ENCODE measurements at regions not wholly inside any gene's neighbourhood (a gene's known extent, or its start where the extent isn't known, plus 50 kb on each side); places are given as distances from the start of the nearest gene placed in this dataset.

DNA sequence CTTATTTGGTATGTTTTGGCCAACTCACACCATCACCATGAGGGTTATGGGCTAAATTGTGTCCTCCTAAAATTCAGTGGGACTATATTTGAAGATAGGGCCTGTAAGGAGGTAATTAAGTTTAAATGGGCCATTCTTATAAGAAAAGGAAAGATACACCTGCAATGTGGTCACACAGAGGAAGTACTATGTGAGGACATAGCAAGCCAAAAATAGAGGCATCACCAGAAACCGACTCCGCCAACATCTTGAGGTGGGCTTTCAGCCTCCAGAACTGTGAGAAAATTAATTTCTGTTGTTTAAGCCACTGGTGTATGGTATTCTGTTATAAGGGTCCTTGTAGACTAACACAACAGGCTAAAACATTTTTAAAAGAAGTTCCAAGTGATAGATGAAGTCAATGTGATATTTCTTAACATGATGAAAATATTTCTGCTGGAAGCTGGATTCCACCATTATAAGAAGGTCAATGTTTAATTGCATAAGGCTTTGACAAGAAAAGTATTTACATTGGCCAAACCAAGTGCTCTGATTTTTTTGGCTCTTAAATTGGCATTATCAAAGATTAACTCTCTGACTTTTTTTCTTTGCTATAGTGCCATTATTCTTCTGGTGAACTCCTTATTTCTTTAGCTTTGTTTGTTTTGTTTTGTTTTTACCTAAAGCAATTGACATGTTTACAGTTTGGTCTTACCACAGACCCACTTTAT is 540.9 kb downstream of the PPARGC1A start:
- no peak for DNase-seq (ENCODE audit: low read depth)

DNA sequence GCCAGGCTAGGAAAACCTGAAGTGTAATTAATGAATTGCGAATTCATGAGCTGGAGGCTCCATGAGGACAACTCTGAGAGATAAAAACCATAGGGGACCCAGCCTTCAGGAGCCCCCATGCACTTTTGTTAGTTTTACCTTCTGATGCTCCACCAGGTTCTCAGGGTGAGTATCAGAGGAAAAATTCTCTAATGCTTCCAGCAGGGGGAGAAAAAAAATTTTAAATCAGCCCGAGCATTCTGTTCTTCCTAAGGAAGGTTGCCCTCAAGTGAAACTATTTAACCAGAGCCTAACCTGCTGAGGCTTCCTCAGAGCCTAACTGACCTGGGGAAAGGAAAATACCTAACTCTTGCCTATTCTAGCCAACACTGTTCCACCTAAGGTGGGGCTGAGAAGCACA is 552.6 kb downstream of the PPARGC1A start:
- peak; percentile 5 for DNase-seq (ENCODE audit: low read depth)

DNA sequence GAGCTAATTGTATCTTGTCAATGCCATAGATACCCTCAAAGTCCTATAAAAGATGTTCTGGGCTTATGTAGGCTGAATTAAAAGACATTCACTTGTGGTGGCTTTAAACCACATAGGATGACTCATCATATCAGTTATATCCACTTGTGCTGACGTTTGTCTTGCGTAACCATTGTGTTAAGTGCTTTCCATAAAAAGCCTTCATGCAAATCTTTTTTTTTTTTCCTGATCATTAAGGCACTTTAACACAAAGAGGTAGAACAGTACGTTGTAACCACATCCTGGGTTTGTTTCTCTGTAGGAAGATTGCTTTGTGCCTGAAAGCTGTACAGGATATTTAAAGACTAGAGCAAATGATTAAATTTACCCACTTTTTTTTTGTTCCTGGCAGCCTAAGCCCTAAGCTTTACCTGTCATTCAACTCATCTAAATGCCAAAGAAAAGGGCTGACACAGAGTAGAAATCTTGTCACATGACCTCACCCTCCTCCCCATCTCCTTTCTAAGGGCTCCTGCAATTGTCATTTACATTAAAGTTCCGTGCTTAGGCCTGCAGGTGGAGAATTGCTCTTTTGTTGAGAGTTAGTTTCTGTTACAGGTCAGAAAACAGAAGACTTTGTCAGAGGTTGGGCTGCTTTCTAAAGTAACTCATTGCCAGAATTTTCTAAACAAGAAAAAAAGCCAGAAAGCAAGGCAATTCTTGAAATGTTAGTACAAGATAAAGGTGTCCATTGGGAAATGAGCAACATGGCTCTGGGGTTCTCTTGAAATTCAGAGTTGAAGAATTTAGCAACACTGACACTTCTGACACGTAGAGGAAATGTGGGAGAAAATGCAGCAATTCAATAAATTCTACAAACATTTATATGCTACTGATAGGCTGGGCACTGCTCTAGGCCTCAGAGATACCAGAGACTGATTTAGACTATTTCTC is 555.6 kb downstream of the PPARGC1A start:
- peak; percentile 97 for DNase-seq (ENCODE audit: low read depth)

DNA sequence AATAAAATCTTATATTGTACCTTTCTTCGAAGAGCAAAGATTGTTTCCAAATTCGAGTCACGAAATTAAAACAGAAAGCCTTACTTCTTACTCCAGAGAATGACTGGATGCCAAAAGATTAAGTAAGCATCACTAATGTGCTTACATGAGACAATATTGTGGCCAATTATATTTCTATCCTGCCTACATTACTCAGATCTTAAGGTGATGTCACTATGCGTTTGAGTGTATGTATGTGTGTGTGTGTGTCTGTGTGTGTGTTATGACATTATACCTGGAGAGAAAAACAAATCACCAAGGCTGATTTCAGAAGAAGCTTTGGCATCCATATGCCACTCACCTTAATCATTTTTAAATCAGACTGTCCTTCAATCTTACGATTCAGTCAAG is 556.3 kb downstream of the PPARGC1A start:
- DNase-seq (ENCODE audit: low read depth) = no peak

DNA sequence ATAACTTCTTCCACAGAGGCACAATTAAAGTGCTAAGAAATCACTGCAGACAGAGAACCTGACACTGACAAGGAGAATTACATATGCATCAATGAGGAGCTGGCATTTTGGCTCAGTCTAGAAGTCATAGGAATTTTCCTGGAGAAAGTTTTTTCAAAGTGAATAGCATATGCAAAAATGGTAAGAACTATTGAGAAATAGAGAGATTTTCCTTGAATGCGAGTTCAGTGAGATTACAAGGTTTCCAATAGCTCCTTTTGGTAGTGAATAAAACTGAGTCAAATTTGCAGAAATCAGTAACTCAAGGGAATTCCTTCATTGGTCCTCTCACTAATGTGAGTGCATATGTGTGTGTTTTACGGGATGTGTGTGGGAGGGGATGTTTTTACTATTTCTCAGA is 557.5 kb downstream of the PPARGC1A start:
- no peak for DNase-seq (ENCODE audit: low read depth)

GRCh38 chr4:23327120-23327519 is 562.7 kb downstream of the PPARGC1A start:
- DNase-seq (ENCODE audit: low read depth) = no peak

- DNase-seq (ENCODE audit: low read depth) = peak; percentile 95
Observed at GRCh38 chr4:23324021-23324690, 565.7 kb downstream of the PPARGC1A start.

DNA sequence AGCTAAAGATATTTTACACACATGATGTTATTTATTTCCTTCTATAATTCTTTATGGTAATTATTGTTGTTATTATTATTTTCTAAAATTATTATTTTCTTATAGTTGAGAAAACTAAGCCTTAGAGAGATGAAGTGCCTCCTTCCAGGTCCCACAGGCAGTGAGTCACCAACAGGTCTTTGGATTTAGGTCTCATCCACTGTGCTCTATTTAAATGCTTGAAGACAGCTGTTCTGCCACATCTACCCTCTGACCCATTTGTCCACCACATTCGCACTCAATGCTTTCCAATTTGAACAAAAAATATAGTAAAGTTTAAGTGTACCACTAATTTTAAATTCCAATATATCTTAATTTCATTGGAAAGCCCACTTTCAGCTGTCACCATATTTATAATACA is 566.4 kb downstream of the PPARGC1A start:
- peak; percentile 7 for DNase-seq (ENCODE audit: low read depth)

GRCh38 chr4:23322732-23323131 is 567.1 kb downstream of the PPARGC1A start:
- DNase-seq (ENCODE audit: low read depth) = no peak

GRCh38 chr4:23320931-23321587 is 568.8 kb downstream of the PPARGC1A start:
- DNase-seq (ENCODE audit: low read depth) = no peak

DNA sequence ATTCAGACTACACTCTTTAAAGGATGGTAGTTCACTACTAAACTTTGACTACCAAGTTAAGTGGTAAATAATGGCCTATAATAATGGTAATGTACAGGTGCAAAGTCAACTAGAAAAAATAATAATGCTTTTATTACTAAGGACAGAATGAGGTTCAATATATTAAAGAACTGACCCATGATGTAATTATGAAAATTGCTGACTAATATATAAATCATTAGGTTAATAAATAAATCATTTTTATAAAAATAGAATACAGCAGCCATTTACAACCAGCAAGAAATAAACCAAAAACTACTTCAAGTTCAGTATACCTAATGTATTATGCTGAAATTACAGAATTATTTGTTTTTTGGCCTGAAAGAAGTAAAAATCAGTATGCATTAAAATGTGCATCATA is 577.2 kb downstream of the PPARGC1A start:
- DNase-seq (ENCODE audit: low read depth) = no peak

DNA sequence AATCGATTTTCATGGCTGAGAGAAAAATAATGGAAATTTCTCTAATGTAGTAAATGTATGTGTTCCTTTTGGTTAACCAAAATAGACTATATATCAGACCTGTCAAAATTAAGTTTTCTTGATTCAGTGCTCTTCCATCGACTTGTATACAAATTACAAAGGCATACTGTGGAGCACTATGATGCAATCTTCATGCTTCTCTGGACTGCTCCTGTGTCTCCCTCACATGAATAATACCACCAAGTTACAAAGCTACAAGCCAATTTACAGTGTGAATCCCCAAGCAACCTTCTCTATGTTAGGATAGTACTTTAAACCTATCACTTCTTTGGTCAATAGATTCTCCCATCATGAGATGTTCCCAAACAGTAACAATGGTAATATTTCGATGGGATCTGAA is 577.9 kb downstream of the PPARGC1A start:
- no peak for DNase-seq (ENCODE audit: low read depth)

- peak; percentile 60 for DNase-seq (ENCODE audit: low read depth)
Observed at GRCh38 chr4:23305026-23305425, 584.8 kb downstream of the PPARGC1A start.

DNA sequence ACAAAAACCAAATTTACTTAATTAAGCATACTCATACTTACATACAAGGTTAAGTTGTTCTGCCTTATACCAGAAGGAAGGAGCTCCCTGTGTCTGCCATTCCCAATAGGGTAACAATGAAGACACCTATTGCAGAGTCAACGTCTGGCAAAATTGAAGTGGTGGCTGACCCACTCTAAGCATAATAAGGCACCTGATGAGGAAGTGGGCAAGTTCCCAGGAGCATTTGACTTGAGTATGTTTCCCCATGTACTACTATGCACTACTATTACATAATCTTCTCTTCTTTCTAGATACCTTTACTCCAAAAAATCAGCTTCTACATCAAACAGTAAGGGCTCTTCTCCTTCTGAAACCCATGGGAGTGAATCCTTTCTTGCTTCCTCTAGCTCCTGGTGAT is 591.5 kb downstream of the PPARGC1A start:
- DNase-seq (ENCODE audit: low read depth) = no peak

GRCh38 chr4:23297327-23297726 is 592.5 kb downstream of the PPARGC1A start:
- no peak for DNase-seq (ENCODE audit: low read depth)

- no peak for DNase-seq (ENCODE audit: low read depth)
Observed at GRCh38 chr4:23291139-23291538, 598.4 kb downstream of the GBA3 start.

GRCh38 chr4:23290656-23291055 is 597.9 kb downstream of the GBA3 start:
- DNase-seq (ENCODE audit: low read depth) = peak; percentile 85

DNA sequence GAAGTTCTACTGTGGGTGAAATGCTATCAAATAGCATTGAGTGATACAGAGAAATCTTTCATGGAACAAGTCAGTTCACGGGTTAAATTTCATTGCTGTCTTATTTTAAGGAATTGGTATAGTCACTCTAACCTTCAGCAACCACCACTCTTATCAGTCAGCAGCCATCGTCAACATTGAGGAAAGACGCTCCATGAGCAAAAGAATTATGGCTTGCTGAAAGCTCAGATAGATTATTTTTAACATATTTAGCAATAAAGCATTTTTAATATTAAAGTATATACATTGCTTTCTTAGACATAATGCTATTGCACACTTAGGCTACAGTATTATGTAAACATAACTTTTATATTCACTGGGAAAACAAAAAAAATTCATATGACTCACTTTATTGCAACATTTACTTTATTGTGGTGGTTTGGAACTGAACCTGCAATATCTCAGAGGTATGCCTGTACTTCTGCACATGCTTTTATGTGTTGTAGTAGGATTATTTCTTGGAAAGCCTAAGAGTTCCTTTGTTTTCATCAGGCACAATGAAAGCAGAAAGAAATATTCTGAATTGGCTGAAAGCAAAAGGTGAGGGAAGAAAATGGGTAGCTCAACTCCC is 586.7 kb downstream of the GBA3 start:
- peak; percentile 22 for DNase-seq (ENCODE audit: low read depth)

- no peak for DNase-seq (ENCODE audit: low read depth)
Observed at GRCh38 chr4:23278845-23279244, 586.1 kb downstream of the GBA3 start.

DNA sequence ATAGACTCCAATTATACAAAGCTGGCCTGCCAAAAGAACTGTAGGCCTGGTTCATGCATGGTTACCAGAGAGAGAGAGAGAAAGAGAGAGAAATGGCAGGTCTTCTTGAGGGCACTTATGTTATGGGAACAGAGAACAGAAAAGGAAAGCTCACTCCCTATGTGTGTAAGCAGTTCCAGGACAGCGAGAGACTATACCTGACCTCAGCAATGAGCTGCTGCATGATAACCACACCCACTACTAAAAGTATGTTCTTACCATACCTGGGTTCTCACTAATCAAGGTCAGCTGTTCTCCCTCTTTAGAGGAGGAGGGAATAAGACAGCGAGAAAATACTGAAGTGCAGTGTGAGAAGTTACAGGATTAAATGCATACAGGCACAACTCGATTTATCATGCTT is 583.3 kb downstream of the GBA3 start:
- DNase-seq (ENCODE audit: low read depth) = no peak

DNA sequence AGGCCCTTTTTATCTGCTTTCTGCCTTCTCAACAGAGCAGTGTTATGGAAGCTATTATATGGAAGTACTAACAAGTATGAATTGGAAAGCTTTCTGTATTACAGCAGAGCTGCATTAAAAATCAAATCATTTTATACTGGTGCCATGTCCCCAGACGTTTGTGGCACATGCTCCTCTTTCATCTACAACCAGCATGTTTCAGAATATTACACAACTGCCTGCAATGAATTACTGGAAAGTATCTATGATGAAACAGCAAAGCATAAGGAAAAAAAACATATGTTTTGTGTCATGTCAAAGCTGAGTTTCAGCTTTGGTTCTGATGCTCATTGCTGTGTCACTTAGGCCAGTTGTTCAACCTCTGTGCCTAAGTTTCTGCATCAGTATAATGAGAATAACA is 576.8 kb downstream of the GBA3 start:
- no peak for DNase-seq (ENCODE audit: low read depth)

All from HT1080 (cell line).